Bronchial epithelial cell (primary cell): ENCODE measurements at regions not wholly inside any gene's neighbourhood (a gene's known extent, or its start where the extent isn't known, plus 50 kb on each side); places are given as distances from the start of the nearest gene placed in this dataset.

Experiments used
- DNase-seq: peaks from one replicate; pipeline ENCODE4 v3.0.0-alpha.2; 2010; ENCODE audit warnings: low read depth
- FAIRE-seq: peaks from 2 replicates; lab custom pipeline; 2011; peaks lifted over from hg19 to GRCh38; lab: Jason Lieb, UNC
- H3K27me3 ChIP-seq: 2 replicates; pipeline ENCODE4 v1.5.1; 2011; ENCODE audit warnings: low read length; ENCODE audit not compliant: control insufficient read depth, insufficient read depth
- H3K36me3 ChIP-seq: 2 replicates; pipeline ENCODE4 v1.5.1; 2011; ENCODE audit warnings: low read length; ENCODE audit not compliant: control insufficient read depth, insufficient read depth
- H3K4me3 ChIP-seq: 2 replicates; pipeline ENCODE4 v1.5.1; 2011; ENCODE audit warnings: mild to moderate bottlenecking, low read depth, low read length, control low read depth
- TF ChIP-seq, protein P1 (sequence below): IDR thresholded peaks from 2 replicates; pipeline ENCODE4 v1.5.1; 2011; ENCODE audit warnings: mild to moderate bottlenecking, moderate library complexity, low read length, control low read depth, inconsistent platforms; ENCODE audit not compliant: insufficient read depth, severe bottlenecking

DNA sequence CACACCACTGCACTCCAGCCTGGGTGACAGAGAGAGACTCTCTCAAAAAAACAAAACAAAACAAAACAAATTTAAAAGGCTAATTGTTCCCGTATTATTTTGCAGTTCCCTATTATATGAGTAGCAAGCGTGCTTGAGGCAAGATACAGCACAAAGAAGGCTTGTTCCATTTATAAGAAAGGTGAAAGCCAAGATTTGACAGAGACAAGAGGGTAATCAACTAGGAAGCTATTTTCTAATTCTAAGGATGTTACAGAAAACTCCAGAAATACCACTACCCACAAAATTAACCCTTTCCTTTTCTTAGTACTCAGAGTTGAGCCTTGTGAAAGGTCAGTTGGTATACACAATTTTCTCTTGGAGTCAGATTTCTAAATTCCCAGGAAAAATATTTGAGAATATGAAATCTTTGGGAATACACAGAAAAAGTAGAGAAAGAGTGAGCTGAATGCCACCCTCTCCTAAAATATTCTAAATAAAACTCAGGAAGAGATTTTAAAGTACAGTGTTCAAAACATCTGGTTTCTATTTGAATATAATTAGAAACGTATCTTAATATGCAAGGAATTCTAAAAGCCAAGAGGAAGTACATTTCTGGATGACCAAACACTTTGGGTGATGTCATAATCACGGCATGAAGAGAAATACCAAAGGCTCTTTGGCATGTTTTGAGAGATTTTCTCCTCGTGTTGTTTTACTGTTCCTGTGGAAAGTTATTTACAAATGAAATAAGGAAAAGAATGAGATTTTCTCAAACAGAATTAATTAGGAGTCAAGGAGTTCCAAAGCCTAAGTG lies 63.0 kb upstream of the FLT1 start:
- TF ChIP-seq, protein P1, sequence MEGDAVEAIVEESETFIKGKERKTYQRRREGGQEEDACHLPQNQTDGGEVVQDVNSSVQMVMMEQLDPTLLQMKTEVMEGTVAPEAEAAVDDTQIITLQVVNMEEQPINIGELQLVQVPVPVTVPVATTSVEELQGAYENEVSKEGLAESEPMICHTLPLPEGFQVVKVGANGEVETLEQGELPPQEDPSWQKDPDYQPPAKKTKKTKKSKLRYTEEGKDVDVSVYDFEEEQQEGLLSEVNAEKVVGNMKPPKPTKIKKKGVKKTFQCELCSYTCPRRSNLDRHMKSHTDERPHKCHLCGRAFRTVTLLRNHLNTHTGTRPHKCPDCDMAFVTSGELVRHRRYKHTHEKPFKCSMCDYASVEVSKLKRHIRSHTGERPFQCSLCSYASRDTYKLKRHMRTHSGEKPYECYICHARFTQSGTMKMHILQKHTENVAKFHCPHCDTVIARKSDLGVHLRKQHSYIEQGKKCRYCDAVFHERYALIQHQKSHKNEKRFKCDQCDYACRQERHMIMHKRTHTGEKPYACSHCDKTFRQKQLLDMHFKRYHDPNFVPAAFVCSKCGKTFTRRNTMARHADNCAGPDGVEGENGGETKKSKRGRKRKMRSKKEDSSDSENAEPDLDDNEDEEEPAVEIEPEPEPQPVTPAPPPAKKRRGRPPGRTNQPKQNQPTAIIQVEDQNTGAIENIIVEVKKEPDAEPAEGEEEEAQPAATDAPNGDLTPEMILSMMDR: no peak
- no peaks in the 10 kb centered on the region for H3K36me3 ChIP-seq
- no peaks in the 10 kb centered on the region for H3K27me3 ChIP-seq
- H3K4me3 ChIP-seq: no peak overlapping the region
- FAIRE-seq (no peak), DNase-seq (peak; percentile 54)

DNA sequence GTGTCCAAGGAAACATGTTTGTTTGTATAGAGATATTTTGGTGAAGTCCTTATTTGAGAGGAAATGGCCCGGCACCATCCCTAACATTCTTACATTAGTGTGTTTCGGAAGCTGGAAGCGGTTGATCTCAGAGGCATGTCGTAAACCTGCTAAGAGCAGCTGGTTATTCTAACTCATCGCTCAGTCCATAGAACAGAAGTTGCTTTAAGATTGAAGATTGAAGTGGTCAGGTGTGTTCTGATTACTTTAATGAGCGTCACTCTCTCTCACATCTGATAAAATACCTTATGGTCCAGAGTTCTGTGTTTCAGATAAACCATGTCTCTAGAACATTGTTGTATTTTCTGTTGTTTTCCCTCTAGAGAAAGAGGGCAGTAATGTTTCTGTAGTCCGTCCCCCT lies 60.2 kb upstream of the FLT1 start:
- TF ChIP-seq, protein P1: no peak
- FAIRE-seq: no peak
- no peak for DNase-seq
- Histone ChIP-seq H3K27me3 (no peaks in the 10 kb centered on the region), H3K36me3 (no peaks in the 10 kb centered on the region), H3K4me3 (no peak overlapping the region)

DNA sequence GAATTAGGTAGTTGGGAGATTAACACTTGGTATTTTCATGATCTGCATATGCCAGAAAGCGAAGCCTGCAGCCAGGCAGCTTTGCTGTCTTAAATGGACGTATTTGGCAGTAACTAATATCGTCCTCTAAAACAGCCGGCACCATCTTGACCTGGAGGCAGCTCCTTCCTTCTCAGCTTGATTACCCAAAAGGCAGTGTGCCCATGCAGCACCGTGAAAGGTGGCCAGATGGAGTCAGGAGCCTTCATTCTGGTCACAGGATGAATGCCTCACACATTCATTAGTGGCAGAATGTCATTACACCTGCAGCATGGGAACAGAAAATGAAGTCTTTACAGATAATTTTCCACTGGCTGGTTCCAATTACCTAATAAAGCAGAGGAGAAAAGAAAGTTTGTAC lies 59.0 kb upstream of the FLT1 start:
- no peak for FAIRE-seq
- TF ChIP-seq, protein P1: no peak

DNA sequence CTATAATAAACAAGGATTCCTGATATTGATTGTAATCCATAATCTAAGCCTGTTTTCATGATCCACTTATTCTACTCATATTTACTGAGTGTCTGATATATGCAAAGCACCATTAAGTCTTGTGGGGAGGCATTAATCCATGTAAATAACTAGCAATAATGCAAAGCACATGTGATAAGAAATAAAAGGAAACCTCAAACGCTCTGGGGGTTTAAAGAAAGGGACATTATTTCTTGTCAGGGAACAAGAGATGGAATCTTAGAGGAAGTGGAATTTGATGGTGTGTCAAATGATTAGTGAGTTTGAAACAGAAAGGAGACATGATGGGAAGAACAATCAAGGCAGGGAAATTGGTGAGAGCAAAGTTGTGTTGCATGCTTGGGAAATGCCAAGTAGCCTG lies 57.4 kb upstream of the FLT1 start:
- FAIRE-seq (no peak), DNase-seq (no peak)
- no peaks in the 10 kb centered on the region for H3K27me3 ChIP-seq
- H3K4me3 ChIP-seq: no peak overlapping the region
- H3K36me3 ChIP-seq: no peaks in the 10 kb centered on the region
- TF ChIP-seq, protein P1: no peak

More for the DNA sequence above, 59.0 kb upstream of the FLT1 start:
- Histone ChIP-seq H3K4me3 (no peak overlapping the region), H3K27me3 (no peaks in the 10 kb centered on the region), H3K36me3 (no peaks in the 10 kb centered on the region)
- no peak for DNase-seq

DNA sequence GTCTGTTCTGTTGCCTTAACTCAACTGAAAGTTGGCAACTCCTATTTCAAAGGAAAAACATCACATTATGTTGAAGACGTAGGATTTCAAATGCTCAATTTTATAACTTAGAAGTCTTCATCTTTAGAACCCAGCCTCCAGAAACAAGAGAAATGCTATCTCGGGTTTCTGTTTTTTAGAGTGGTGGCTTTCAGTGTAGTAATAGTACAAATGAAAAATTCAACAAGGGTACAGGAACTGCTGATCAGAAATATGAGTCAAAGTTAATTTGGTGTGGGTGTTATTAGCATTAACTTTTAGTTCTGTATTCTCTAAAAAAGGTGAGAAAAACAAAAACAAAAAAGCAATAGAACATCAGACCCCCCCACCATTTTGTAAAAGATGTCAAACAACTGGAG lies 56.6 kb upstream of the FLT1 start:
- Histone ChIP-seq H3K27me3 (no peaks in the 10 kb centered on the region), H3K4me3 (no peak overlapping the region), H3K36me3 (no peaks in the 10 kb centered on the region)
- DNase-seq: no peak
- TF ChIP-seq, protein P1: no peak
- no peak for FAIRE-seq
